MM.1S (cell line): ENCODE measurements at regions not wholly inside any gene's neighbourhood (a gene's known extent, or its start where the extent isn't known, plus 50 kb on each side); places are given as distances from the start of the nearest gene placed in this dataset.

Source experiments
- DNase-seq: peaks from one replicate; pipeline ENCODE4 v3.0.0-alpha.2; 2015
- H2AFZ ChIP-seq: fragments of 300-600 bp; sonication (generic); 2 replicates; pipeline ENCODE4 v1.6.0; 2016; ENCODE audit warnings: antibody characterized with exemption, low read length
- H3F3A ChIP-seq: fragments of 300-600 bp; sonication (generic); 2 replicates; pipeline ENCODE4 v1.6.1; 2016; ENCODE audit warnings: mild to moderate bottlenecking, antibody characterized with exemption, low read length, moderate library complexity, mixed read lengths; ENCODE audit not compliant: insufficient read depth
- H3K27ac ChIP-seq: fragments of 300-600 bp; sonication (generic); 2 replicates; pipeline ENCODE4 v1.5.1; 2016; ENCODE audit warnings: mild to moderate bottlenecking, low read length
- H3K27me3 ChIP-seq: fragments of 300-600 bp; sonication (generic); replicated peaks from 2 replicates; pipeline ENCODE4 v1.6.0; 2016; ENCODE audit warnings: low read length; ENCODE audit not compliant: insufficient read depth
- H3K36me3 ChIP-seq: fragments of 300-600 bp; sonication (generic); replicated peaks from 2 replicates; pipeline ENCODE4 v1.6.1; 2016; ENCODE audit warnings: mild to moderate bottlenecking, low read length, mixed read lengths; ENCODE audit not compliant: insufficient read depth
- H3K4me1 ChIP-seq: fragments of 300-600 bp; sonication (generic); 2 replicates; pipeline ENCODE4 v1.6.1; 2016; ENCODE audit warnings: low read length, mixed read lengths
- H3K4me2 ChIP-seq: fragments of 300-600 bp; sonication (generic); 2 replicates; pipeline ENCODE4 v1.6.0; 2016; ENCODE audit warnings: low read depth, low read length
- H3K4me3 ChIP-seq: fragments of 300-600 bp; sonication (generic); 2 replicates; pipeline ENCODE4 v1.5.1; 2016; ENCODE audit warnings: low read length, mixed read lengths
- H3K79me2 ChIP-seq: fragments of 300-600 bp; sonication (generic); 2 replicates; pipeline ENCODE4 v1.6.1; 2016; ENCODE audit warnings: mixed run types, low read length, mixed read lengths
- H3K9ac ChIP-seq: fragments of 300-600 bp; sonication (generic); 2 replicates; pipeline ENCODE4 v1.6.1; 2016; ENCODE audit warnings: low read length, mixed read lengths
- H3K9me2 ChIP-seq: fragments of 300-600 bp; sonication (generic); replicated peaks from 2 replicates; pipeline ENCODE4 v1.6.1; 2016; ENCODE audit warnings: mild to moderate bottlenecking, low read length, mixed read lengths; ENCODE audit not compliant: insufficient read depth
- H3K9me3 ChIP-seq: fragments of 300-600 bp; sonication (generic); replicated peaks from 2 replicates; pipeline ENCODE4 v1.6.1; 2016; ENCODE audit warnings: mild to moderate bottlenecking, low read length, mixed read lengths; ENCODE audit not compliant: insufficient read depth
- H4K20me1 ChIP-seq: fragments of 300-600 bp; sonication (generic); 2 replicates; pipeline ENCODE4 v1.6.1; 2016; ENCODE audit warnings: mild to moderate bottlenecking, low read length, moderate library complexity, mixed read lengths; ENCODE audit not compliant: insufficient read depth
- CTCF ChIP-seq: fragments of 300-600 bp; sonication (generic); IDR thresholded peaks from 2 replicates; pipeline ENCODE4 v1.5.1; 2016; ENCODE audit warnings: antibody characterized with exemption, low read length, mixed read lengths
- EZH2 ChIP-seq: fragments of 300-600 bp; sonication (generic); optimal IDR thresholded peaks from 2 replicates; pipeline ENCODE3; 2017; ENCODE audit warnings: low read depth, mild to moderate bottlenecking, antibody characterized with exemption, low read length, mixed read lengths
- EZH2phosphoT487 ChIP-seq: fragments of 300-600 bp; sonication (generic); IDR thresholded peaks from 2 replicates; pipeline ENCODE4 v1.6.1; 2018; ENCODE audit warnings: antibody characterized with exemption, low read length

- peaks cover 6% of the 10 kb centered on the region; the same call in 1 of the 2 replicates for H3K4me1 ChIP-seq
- H3F3A ChIP-seq = no peaks in the 10 kb centered on the region
- no peak overlapping the region for H3K4me2 ChIP-seq
- no peaks in the 10 kb centered on the region for H3K9me2 ChIP-seq
- H3K79me2 ChIP-seq = no peaks in the 10 kb centered on the region
- H2AFZ ChIP-seq = no peak overlapping the region
- H3K27me3 ChIP-seq = no peaks in the 10 kb centered on the region
- no peak overlapping the region for H3K4me3 ChIP-seq
- no peak overlapping the region for H3K9ac ChIP-seq
- DNase-seq = no peak
- no peak for TF ChIP-seq EZH2
- no peak for TF ChIP-seq CTCF
- TF ChIP-seq EZH2phosphoT487 = no peak
- no peak overlapping the region for H3K27ac ChIP-seq
- no peaks in the 10 kb centered on the region for H3K36me3 ChIP-seq
- H4K20me1 ChIP-seq = no peaks in the 10 kb centered on the region
- H3K9me3 ChIP-seq = no peaks in the 10 kb centered on the region
Observed at GRCh38 chr2:142585785-142586184, 291.7 kb upstream of the KYNU start.

GRCh38 chr2:142582317-142582716, 295.1 kb upstream of the KYNU start:
- Histone ChIP-seq H2AFZ (no peak overlapping the region), H3K79me2 (no peaks in the 10 kb centered on the region), H3K4me3 (no peak overlapping the region), H4K20me1 (no peaks in the 10 kb centered on the region), H3K9me2 (no peaks in the 10 kb centered on the region), H3K4me1 (peaks cover 6% of the 10 kb centered on the region; the same call in 1 of the 2 replicates), H3K4me2 (no peak overlapping the region), H3K27ac (no peak overlapping the region), H3K27me3 (no peaks in the 10 kb centered on the region), H3K9me3 (no peaks in the 10 kb centered on the region), H3K9ac (no peak overlapping the region), H3K36me3 (no peaks in the 10 kb centered on the region), H3F3A (no peaks in the 10 kb centered on the region)
- TF ChIP-seq EZH2phosphoT487 (no peak), CTCF (no peak), EZH2 (no peak)
- DNase-seq = no peak

GRCh38 chr2:142581491-142581890, 296.0 kb upstream of the KYNU start:
- Histone ChIP-seq H3K9me3 (no peaks in the 10 kb centered on the region), H3K36me3 (no peaks in the 10 kb centered on the region), H4K20me1 (no peaks in the 10 kb centered on the region), H3K9me2 (no peaks in the 10 kb centered on the region), H3K4me3 (no peak overlapping the region), H3K27ac (no peak overlapping the region), H3K4me1 (peaks cover 3% of the 10 kb centered on the region; the same call in 1 of the 2 replicates), H3K9ac (no peak overlapping the region), H2AFZ (no peak overlapping the region), H3K27me3 (no peaks in the 10 kb centered on the region), H3K4me2 (no peak overlapping the region), H3K79me2 (no peaks in the 10 kb centered on the region), H3F3A (no peaks in the 10 kb centered on the region)
- DNase-seq = no peak
- TF ChIP-seq EZH2phosphoT487 (no peak), EZH2 (no peak), CTCF (no peak)
